GM18511 (cell line): ENCODE measurements at regions not wholly inside any gene's neighbourhood (a gene's known extent, or its start where the extent isn't known, plus 50 kb on each side); places are given as distances from the start of the nearest gene placed in this dataset.

Source experiments
- ATAC-seq: cut with Tn5 transposase; IDR thresholded peaks from one replicate; pipeline ENCODE4 v1.9.1; 2021; ENCODE audit warnings: mild to moderate bottlenecking, moderate library complexity; ENCODE audit not compliant: unreplicated experiment

GRCh38 chr10:75294866-75295701 is 59.3 kb upstream of the COMTD1 start:
- peak; percentile 85 for ATAC-seq

- ATAC-seq: peak; percentile 28
Observed at GRCh38 chr10:75294518-75294865, 58.7 kb upstream of the COMTD1 start.

- no peak for ATAC-seq
Observed at GRCh38 chr10:75294031-75294437, 58.3 kb upstream of the COMTD1 start.

- no peak for ATAC-seq
Observed at GRCh38 chr10:75293446-75293820, 57.7 kb upstream of the COMTD1 start.

GRCh38 chr10:75292794-75293445 is 57.2 kb upstream of the COMTD1 start:
- no peak for ATAC-seq

GRCh38 chr10:75291805-75292204 is 56.0 kb upstream of the COMTD1 start:
- ATAC-seq: no peak

GRCh38 chr10:75288140-75288711 is 52.5 kb upstream of the COMTD1 start:
- ATAC-seq: no peak

- ATAC-seq: no peak
Observed at GRCh38 chr10:75287697-75288096, 51.9 kb upstream of the COMTD1 start.

GRCh38 chr10:75286901-75287300 is 51.1 kb upstream of the COMTD1 start:
- no peak for ATAC-seq
